ENCODE measurements at regions not wholly inside any gene's neighbourhood (a gene's known extent, or its start where the extent isn't known, plus 50 kb on each side); places are given as distances from the start of the nearest gene placed in this dataset.

GRCh38 chr15:66948294-66948693 lies 117.1 kb upstream of the SMAD3 start:
- no peak overlapping the region for H3K4me3 ChIP-seq
- WGBS, 2 donors, result 85 to 100% methylated on average over 2 of the region's 2 CpGs
- ATAC-seq, result no peak
- no peak for DNase-seq
- H3K27ac ChIP-seq, result no peak overlapping the region
- H3K36me3 ChIP-seq (replicated peaks in 1 of 2; ENCODE audit: insufficient read depth in 1 of 2, low read depth in 2 of 2), result no peaks in the 10 kb centered on the region
- H3K9me3 ChIP-seq, result no peaks in the 10 kb centered on the region
- H3K27me3 ChIP-seq, result no peaks in the 10 kb centered on the region
- no peaks in the 10 kb centered on the region for H3K4me1 ChIP-seq
- intact Hi-C loops (cut with DNase I), result loop anchor here (10.0 kb wide), 1 partner anchor 487 kb away; no protein-coding TSS in a partner anchor
- TF ChIP-seq, protein P1, sequence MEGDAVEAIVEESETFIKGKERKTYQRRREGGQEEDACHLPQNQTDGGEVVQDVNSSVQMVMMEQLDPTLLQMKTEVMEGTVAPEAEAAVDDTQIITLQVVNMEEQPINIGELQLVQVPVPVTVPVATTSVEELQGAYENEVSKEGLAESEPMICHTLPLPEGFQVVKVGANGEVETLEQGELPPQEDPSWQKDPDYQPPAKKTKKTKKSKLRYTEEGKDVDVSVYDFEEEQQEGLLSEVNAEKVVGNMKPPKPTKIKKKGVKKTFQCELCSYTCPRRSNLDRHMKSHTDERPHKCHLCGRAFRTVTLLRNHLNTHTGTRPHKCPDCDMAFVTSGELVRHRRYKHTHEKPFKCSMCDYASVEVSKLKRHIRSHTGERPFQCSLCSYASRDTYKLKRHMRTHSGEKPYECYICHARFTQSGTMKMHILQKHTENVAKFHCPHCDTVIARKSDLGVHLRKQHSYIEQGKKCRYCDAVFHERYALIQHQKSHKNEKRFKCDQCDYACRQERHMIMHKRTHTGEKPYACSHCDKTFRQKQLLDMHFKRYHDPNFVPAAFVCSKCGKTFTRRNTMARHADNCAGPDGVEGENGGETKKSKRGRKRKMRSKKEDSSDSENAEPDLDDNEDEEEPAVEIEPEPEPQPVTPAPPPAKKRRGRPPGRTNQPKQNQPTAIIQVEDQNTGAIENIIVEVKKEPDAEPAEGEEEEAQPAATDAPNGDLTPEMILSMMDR (IDR thresholded peaks at IDR 0.05), result no peak
- no peak for TF ChIP-seq POLR2A (IDR thresholded peaks at IDR 0.05)

DNA sequence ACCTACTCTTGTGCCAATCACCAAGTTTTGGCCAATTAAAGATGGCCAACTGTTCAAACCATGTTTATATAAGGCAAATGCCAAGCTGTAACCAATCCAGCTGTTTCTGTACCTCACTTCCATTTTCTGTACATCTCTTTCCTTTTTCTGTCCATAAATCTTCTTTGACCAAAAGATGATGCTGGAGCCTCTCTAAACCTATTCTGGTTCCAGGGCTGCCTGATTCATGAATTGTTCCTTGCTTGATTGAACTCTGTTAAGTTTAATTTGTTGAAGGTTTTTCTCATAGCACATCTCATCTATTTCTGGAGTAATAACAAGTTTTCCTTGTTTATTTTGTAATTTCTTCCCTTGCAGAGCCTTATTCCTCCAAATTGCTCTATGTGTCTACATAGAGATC lies 115.3 kb upstream of the SMAD3 start:
- Histone ChIP-seq H3K36me3 (replicated peaks in 1 of 2; ENCODE audit: insufficient read depth in 1 of 2, low read depth in 2 of 2) (no peaks in the 10 kb centered on the region), H3K27me3 (no peaks in the 10 kb centered on the region), H3K4me3 (no peak overlapping the region), H3K4me1 (no peaks in the 10 kb centered on the region), H3K9me3 (no peaks in the 10 kb centered on the region), H3K27ac (no peak overlapping the region)
- no peak for TF ChIP-seq POLR2A (IDR thresholded peaks at IDR 0.05)
- TF ChIP-seq, protein P1 (IDR thresholded peaks at IDR 0.05), result no peak
- DNase-seq (no peak), ATAC-seq (no peak)
- intact Hi-C loops (cut with DNase I), result loop anchor here (10.0 kb wide), 1 partner anchor 885 kb away; no protein-coding TSS in a partner anchor

DNA sequence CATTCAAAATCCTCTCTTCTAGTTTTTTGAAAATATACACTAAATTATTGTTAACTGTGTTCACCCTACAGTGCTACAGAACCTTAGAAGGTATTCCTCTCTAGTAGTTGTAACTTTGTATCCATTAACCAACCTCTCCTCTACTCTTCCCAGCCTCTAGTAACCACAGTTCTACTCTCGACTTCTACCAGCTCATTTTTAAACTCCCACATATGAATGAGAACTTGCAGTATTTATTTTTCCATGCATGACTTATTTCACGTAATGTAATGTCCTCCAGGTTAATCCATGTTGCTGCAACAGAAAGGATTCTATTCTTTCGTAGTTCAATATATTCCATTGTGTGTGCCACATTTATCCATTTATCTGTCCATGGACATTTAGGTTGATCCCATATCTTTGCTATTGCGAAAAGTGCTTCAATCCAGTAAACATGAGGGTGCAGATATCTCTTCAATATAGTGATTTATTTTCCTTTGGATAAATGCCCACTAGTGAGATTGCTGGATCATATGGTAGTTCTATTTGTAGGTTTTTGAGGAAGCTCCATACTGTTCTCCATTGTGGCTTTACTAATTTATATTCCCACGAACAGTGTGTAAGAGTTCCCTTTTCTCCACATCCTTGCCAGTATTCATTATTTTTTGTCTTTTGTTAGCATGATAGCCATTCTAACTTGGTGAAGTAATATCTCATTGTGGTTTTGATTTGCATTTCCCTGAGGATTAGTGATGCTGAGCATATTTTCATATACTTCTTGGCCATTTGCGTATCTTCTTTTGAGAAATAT lies 113.7 kb upstream of the SMAD3 start:
- H3K27ac ChIP-seq, result no peak overlapping the region
- no peaks in the 10 kb centered on the region for H3K27me3 ChIP-seq
- ATAC-seq, result no peak
- DNase-seq, result no peak
- no peaks in the 10 kb centered on the region for H3K9me3 ChIP-seq
- no peaks in the 10 kb centered on the region for H3K36me3 ChIP-seq (replicated peaks in 1 of 2; ENCODE audit: insufficient read depth in 1 of 2, low read depth in 2 of 2)
- TF ChIP-seq POLR2A (IDR thresholded peaks at IDR 0.05), result no peak
- TF ChIP-seq, protein P1 (IDR thresholded peaks at IDR 0.05), result no peak
- H3K4me1 ChIP-seq, result no peaks in the 10 kb centered on the region
- H3K4me3 ChIP-seq, result no peak overlapping the region
- intact Hi-C loops (cut with DNase I), result loop anchor here (10.0 kb wide), 1 partner anchor 883 kb away; no protein-coding TSS in a partner anchor
- WGBS, 2 donors, result 80 to 82% methylated on average over 6 of the region's 6 CpGs

DNA sequence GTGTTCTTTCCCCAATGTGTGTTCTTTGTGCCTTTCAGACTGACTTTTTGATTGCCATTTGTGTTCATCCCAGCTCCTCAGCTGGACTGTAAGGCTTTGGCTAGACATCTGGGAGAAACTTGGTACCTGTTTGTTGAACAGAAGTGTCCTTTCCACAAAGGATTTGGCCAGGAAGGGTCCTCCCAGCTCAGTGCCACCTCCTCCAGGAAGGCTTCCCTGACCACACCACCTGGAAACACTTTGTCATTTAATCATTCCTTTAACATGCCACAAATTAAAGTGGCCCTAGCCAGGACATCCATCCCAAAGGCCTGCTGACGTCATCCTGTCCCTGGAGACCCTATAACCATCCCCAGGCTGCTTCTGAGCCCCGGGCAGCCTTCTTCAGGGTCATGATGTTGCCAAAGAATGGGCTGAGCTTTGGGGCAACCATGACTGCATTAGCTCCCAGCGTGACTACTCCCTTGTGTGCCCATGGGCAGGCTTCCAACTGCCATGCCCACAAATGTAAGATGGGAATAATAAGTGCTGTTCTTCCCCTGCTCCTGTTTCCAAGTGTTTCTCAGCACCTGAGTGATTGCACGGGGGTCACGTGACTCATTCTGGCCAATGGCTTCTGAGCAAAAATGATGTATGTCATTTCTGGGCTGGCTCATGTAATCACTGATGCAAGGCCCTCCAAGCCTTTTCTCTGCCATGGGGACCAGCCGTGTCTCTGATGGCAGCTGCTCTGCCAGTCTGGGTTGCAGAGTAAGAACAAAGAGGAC lies 112.5 kb upstream of the SMAD3 start:
- ATAC-seq (no peak), DNase-seq (no peak)
- Histone ChIP-seq H3K4me1 (no peaks in the 10 kb centered on the region), H3K27ac (no peak overlapping the region), H3K9me3 (no peaks in the 10 kb centered on the region), H3K27me3 (no peaks in the 10 kb centered on the region), H3K36me3 (replicated peaks in 1 of 2; ENCODE audit: insufficient read depth in 1 of 2, low read depth in 2 of 2) (no peaks in the 10 kb centered on the region), H3K4me3 (no peak overlapping the region)
- intact Hi-C loops (cut with DNase I), result loop anchor here (10.0 kb wide), 1 partner anchor 882 kb away; no protein-coding TSS in a partner anchor
- TF ChIP-seq, protein P1 (IDR thresholded peaks at IDR 0.05), result no peak
- no peak for TF ChIP-seq POLR2A (IDR thresholded peaks at IDR 0.05)
- WGBS, 2 donors, result 93 to 95% methylated on average over 5 to 6 of the region's 6 CpGs

Measured in body of pancreas (tissue), 4 donors.